ENCODE measurements at regions not wholly inside any gene's neighbourhood (a gene's known extent, or its start where the extent isn't known, plus 50 kb on each side); places are given as distances from the start of the nearest gene placed in this dataset.

DNA sequence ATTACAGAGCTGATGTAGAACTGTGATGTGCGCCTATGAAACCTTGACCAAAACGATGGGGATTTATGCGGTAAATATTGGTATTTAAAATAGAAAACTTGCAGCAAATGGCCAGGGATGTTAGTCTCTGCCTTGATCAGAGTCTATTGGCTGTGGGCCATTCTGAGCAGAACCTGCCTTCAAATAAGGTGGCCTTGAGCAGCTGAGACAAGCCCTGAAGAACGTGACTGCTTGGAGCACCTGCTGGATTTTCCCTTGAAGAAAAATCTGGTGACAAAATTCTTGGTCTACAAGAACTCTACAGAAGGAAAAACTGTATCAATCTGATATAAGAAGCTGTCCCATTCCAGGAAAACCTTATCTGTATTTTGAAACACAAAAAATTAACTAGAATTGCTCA, 820.1 kb upstream of the EPHA6 start:
- Histone ChIP-seq H3F3A (ENCODE audit: low read depth) (no peaks in the 10 kb centered on the region), H4K20me1 (ENCODE audit: low read depth) (no peaks in the 10 kb centered on the region), H3K4me2 (no peak overlapping the region), H3K36me3 (no peaks in the 10 kb centered on the region), H3K27me3 (no peaks in the 10 kb centered on the region), H2AFZ (replicated peaks) (peak overlapping the region; percentile 7), H3K9ac (no peak overlapping the region), H3K79me2 (ENCODE audit: low read depth) (no peaks in the 10 kb centered on the region), H3K9me3 (ENCODE audit: low read depth) (no peaks in the 10 kb centered on the region), H3K4me3 (no peak overlapping the region), H3K27ac (no peak overlapping the region), H3K4me1 (no peaks in the 10 kb centered on the region)
- H3K4me1 Mint-ChIP-seq = no peaks in the 10 kb centered on the region
- no peak for DNase-seq (ENCODE audit: low spot score)
- TF ChIP-seq EZH2phosphoT487 (IDR thresholded peaks at IDR 0.05) (no peak), EZH2 (IDR thresholded peaks at IDR 0.05) (no peak)
- TF ChIP-seq, protein P1, sequence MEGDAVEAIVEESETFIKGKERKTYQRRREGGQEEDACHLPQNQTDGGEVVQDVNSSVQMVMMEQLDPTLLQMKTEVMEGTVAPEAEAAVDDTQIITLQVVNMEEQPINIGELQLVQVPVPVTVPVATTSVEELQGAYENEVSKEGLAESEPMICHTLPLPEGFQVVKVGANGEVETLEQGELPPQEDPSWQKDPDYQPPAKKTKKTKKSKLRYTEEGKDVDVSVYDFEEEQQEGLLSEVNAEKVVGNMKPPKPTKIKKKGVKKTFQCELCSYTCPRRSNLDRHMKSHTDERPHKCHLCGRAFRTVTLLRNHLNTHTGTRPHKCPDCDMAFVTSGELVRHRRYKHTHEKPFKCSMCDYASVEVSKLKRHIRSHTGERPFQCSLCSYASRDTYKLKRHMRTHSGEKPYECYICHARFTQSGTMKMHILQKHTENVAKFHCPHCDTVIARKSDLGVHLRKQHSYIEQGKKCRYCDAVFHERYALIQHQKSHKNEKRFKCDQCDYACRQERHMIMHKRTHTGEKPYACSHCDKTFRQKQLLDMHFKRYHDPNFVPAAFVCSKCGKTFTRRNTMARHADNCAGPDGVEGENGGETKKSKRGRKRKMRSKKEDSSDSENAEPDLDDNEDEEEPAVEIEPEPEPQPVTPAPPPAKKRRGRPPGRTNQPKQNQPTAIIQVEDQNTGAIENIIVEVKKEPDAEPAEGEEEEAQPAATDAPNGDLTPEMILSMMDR (IDR thresholded peaks at IDR 0.05) = no peak
- H3K27me3 Mint-ChIP-seq (ENCODE audit: insufficient read depth, low read depth) = no peaks in the 10 kb centered on the region
- H3K27ac Mint-ChIP-seq = no peak overlapping the region
- H3K4me3 Mint-ChIP-seq = no peak overlapping the region
- H3K36me3 Mint-ChIP-seq = no peaks in the 10 kb centered on the region
- no peaks in the 10 kb centered on the region for H3K9me3 Mint-ChIP-seq

DNA sequence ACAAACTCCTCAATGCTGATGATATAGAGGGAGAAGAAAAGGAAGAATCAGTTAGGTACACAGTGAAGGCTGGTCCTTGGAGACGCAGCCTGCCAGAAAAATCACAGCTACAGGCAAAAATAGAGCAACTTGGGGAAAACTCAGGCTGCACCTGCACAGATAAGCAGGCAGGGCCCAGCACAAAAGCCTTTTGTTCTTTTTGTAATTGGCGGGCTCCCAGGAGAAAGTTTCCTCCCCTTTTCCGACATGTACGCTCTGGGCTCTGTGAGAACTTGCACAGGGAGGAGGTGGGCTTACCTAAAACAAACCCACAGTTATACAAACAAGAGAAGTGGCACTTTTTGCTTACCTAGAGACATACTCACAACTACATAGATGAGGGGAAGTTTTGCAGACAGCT, 813.4 kb upstream of the EPHA6 start:
- peak; percentile 85 for DNase-seq (ENCODE audit: low spot score)
- Histone ChIP-seq H3K4me1 (peaks cover 9% of the 10 kb centered on the region), H3K27me3 (no peaks in the 10 kb centered on the region), H3K4me3 (no peak overlapping the region), H3K27ac (peak overlapping the region; percentile 78), H3K4me2 (peak overlapping the region; percentile 40), H3K36me3 (no peaks in the 10 kb centered on the region), H3K79me2 (ENCODE audit: low read depth) (no peaks in the 10 kb centered on the region), H4K20me1 (ENCODE audit: low read depth) (no peaks in the 10 kb centered on the region), H3F3A (ENCODE audit: low read depth) (peaks cover 15% of the 10 kb centered on the region), H2AFZ (replicated peaks) (peak overlapping the region; percentile 45), H3K9ac (no peak overlapping the region), H3K9me3 (ENCODE audit: low read depth) (no peaks in the 10 kb centered on the region)
- Mint-ChIP-seq H3K27me3 (ENCODE audit: insufficient read depth, low read depth) (no peaks in the 10 kb centered on the region), H3K27ac (no peak overlapping the region), H3K4me3 (no peak overlapping the region), H3K36me3 (no peaks in the 10 kb centered on the region), H3K4me1 (peaks cover 6% of the 10 kb centered on the region), H3K9me3 (no peaks in the 10 kb centered on the region)
- TF ChIP-seq, protein P1 (IDR thresholded peaks at IDR 0.05) = no peak
- TF ChIP-seq EZH2 (IDR thresholded peaks at IDR 0.05) = no peak
- no peak for TF ChIP-seq EZH2phosphoT487 (IDR thresholded peaks at IDR 0.05)

DNA sequence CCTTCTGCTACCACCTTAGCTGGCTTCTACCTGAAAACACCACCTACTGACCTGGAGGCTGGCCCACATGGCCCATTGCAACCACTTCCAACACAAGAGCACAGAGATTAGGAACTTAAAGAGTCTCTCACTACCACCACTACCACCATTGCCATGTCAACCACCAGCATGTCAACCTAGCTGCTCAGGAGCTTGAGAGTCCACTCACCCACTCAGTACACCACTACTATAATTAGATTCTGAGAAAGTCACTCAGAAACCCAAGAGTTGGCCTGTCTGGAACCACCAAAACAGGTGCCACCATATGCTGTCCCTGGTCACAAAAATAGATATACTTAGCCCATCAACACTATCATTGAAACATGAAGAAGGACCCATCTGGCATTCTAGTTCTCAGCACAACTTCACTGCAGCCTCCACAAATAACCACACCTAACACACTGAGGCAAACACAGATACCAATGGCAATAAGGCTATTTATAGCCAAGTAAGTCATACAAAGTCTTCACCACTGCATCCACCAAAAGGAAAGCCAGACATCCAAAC, 806.7 kb upstream of the EPHA6 start:
- H2AFZ ChIP-seq (replicated peaks) = no peak overlapping the region
- Mint-ChIP-seq H3K9me3 (no peaks in the 10 kb centered on the region), H3K27me3 (ENCODE audit: insufficient read depth, low read depth) (no peaks in the 10 kb centered on the region), H3K4me3 (no peak overlapping the region), H3K27ac (no peak overlapping the region), H3K36me3 (no peaks in the 10 kb centered on the region), H3K4me1 (no peaks in the 10 kb centered on the region)
- no peak overlapping the region for H3K9ac ChIP-seq
- no peak overlapping the region for H3K4me3 ChIP-seq
- TF ChIP-seq, protein P1 (IDR thresholded peaks at IDR 0.05) = no peak
- no peak for TF ChIP-seq EZH2 (IDR thresholded peaks at IDR 0.05)
- H3K4me1 ChIP-seq = no peaks in the 10 kb centered on the region
- H3K9me3 ChIP-seq (ENCODE audit: low read depth) = peaks cover 3% of the 10 kb centered on the region
- DNase-seq (ENCODE audit: low spot score) = no peak
- no peak overlapping the region for H3K4me2 ChIP-seq
- H3K27me3 ChIP-seq = no peaks in the 10 kb centered on the region
- H3K79me2 ChIP-seq (ENCODE audit: low read depth) = no peaks in the 10 kb centered on the region
- no peak overlapping the region for H3K27ac ChIP-seq
- no peaks in the 10 kb centered on the region for H3F3A ChIP-seq (ENCODE audit: low read depth)
- no peaks in the 10 kb centered on the region for H4K20me1 ChIP-seq (ENCODE audit: low read depth)
- H3K36me3 ChIP-seq = no peaks in the 10 kb centered on the region

All from neural progenitor cell (in vitro differentiated cells).